ENCODE measurements at regions not wholly inside any gene's neighbourhood (a gene's known extent, or its start where the extent isn't known, plus 50 kb on each side); places are given as distances from the start of the nearest gene placed in this dataset.

DNA sequence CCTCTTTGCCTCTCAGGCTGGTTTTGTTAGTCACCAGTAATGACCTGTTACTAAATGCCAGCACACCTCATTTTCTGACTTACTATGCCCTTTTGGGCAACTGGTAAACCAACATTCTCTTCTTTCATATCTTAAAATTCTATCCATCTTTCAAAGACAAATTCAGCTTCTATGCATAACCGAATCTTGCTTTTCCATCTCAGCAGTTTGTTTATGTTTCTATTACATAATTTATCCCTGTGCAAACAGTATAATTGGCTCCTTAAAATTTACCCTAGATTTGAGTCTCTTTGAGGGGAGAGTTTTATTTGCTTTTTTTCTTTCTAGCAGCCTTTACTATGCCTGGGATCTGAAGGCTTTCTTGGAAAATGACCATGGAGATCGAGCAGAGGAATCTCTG is 58.5 kb upstream of the SIPA1L2 start:
- TF ChIP-seq, protein P1, sequence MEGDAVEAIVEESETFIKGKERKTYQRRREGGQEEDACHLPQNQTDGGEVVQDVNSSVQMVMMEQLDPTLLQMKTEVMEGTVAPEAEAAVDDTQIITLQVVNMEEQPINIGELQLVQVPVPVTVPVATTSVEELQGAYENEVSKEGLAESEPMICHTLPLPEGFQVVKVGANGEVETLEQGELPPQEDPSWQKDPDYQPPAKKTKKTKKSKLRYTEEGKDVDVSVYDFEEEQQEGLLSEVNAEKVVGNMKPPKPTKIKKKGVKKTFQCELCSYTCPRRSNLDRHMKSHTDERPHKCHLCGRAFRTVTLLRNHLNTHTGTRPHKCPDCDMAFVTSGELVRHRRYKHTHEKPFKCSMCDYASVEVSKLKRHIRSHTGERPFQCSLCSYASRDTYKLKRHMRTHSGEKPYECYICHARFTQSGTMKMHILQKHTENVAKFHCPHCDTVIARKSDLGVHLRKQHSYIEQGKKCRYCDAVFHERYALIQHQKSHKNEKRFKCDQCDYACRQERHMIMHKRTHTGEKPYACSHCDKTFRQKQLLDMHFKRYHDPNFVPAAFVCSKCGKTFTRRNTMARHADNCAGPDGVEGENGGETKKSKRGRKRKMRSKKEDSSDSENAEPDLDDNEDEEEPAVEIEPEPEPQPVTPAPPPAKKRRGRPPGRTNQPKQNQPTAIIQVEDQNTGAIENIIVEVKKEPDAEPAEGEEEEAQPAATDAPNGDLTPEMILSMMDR (conservative IDR thresholded peaks at IDR 0.05): no peak
- H3K27ac Mint-ChIP-seq (ENCODE audit: unreplicated experiment): no peak overlapping the region
- H3K4me3 Mint-ChIP-seq: no peak overlapping the region
- H3K27me3 Mint-ChIP-seq (ENCODE audit: low read depth): peaks cover 3% of the 10 kb centered on the region
- no peaks in the 10 kb centered on the region for H3K9me3 Mint-ChIP-seq
- no peaks in the 10 kb centered on the region for H3K36me3 Mint-ChIP-seq (ENCODE audit: low read depth)
- DNase-seq (ENCODE audit: low read depth, low spot score): no peak
- H3K4me1 Mint-ChIP-seq: no peaks in the 10 kb centered on the region

DNA sequence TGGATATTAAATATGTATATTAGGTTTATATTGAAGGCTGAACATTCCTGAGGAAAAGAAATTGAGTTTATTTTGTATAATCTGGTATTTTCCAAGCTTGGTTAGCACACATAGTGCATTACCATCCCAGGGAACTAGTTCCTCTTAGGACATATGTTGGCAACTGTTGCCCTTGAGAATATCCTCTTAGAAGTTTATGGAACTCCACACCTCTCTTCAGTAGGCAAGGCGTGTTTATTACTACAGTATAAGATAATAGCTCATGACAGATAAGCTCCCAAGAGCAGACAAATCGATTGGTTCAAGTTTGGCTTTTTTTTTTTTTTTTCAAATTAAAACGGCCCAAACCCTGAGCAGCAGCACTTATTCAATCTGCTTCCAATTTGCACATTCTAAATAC is 59.8 kb upstream of the SIPA1L2 start:
- H3K4me3 Mint-ChIP-seq: no peak overlapping the region
- H3K27me3 Mint-ChIP-seq (ENCODE audit: low read depth): peaks cover 3% of the 10 kb centered on the region
- no peak for DNase-seq (ENCODE audit: low read depth, low spot score)
- no peaks in the 10 kb centered on the region for H3K4me1 Mint-ChIP-seq
- TF ChIP-seq, protein P1 (conservative IDR thresholded peaks at IDR 0.05): no peak
- H3K36me3 Mint-ChIP-seq (ENCODE audit: low read depth): no peaks in the 10 kb centered on the region
- no peaks in the 10 kb centered on the region for H3K9me3 Mint-ChIP-seq
- no peak overlapping the region for H3K27ac Mint-ChIP-seq (ENCODE audit: unreplicated experiment)

DNA sequence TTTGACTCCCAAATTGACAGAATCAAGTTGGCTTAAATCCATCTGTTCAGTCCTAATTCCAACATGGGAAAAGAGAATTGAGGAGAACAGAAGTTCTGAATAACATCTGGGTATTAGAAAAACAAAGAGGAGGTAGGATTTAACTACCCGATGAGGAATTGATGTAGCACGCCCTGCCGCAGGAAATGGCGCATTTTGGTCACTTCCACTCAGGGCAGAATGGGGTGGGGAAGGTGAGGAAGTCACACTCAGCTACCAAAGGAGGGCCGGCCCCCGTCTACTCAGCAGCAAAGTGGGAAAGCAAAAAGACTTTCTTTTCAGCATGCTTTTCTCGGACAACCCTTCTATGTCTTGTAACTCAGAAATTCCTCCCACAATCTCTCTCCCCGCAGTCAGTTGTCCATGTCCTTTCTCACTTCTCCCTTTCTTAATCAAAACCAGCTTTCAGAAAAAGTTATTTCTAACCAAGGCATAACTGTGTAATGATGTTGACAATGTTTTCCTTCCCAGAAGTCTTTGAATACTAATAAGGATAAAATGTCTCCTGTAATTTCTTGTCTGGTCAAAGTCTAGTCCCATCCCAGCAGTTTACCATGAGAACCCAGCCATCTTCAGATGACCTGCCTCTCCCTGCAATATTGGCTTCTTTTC is 60.5 kb upstream of the SIPA1L2 start:
- Mint-ChIP-seq H3K27ac (ENCODE audit: unreplicated experiment) (no peak overlapping the region), H3K9me3 (no peaks in the 10 kb centered on the region), H3K27me3 (ENCODE audit: low read depth) (peaks cover 3% of the 10 kb centered on the region), H3K4me1 (no peaks in the 10 kb centered on the region), H3K4me3 (no peak overlapping the region), H3K36me3 (ENCODE audit: low read depth) (no peaks in the 10 kb centered on the region)
- TF ChIP-seq, protein P1 (conservative IDR thresholded peaks at IDR 0.05): no peak
- no peak for DNase-seq (ENCODE audit: low read depth, low spot score)

DNA sequence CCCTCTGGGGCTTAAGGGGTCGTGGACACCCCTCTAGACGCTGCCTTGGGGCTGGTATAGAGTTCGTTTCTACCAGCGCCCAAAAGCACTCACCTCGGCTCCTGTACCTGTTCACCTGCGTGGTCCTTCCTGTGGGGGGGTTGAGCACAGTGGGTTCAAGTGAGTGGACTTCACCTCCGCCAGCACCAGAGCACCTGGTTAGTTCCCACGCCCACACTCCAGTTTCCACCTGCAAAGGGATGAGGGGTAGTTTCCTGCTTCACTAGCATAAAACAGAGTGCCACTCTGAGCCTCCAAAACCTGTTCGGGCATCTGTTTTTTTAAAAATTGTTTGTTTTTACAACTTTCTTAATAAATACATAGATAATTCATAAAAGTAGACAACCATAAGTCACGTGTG is 64.5 kb upstream of the SIPA1L2 start:
- no peak overlapping the region for H3K4me3 Mint-ChIP-seq
- H3K27ac Mint-ChIP-seq (ENCODE audit: unreplicated experiment): no peak overlapping the region
- no peak for DNase-seq (ENCODE audit: low read depth, low spot score)
- H3K27me3 Mint-ChIP-seq (ENCODE audit: low read depth): peaks cover 3% of the 10 kb centered on the region
- no peaks in the 10 kb centered on the region for H3K36me3 Mint-ChIP-seq (ENCODE audit: low read depth)
- TF ChIP-seq, protein P1 (conservative IDR thresholded peaks at IDR 0.05): no peak
- no peaks in the 10 kb centered on the region for H3K9me3 Mint-ChIP-seq
- peaks cover 15% of the 10 kb centered on the region for H3K4me1 Mint-ChIP-seq

DNA sequence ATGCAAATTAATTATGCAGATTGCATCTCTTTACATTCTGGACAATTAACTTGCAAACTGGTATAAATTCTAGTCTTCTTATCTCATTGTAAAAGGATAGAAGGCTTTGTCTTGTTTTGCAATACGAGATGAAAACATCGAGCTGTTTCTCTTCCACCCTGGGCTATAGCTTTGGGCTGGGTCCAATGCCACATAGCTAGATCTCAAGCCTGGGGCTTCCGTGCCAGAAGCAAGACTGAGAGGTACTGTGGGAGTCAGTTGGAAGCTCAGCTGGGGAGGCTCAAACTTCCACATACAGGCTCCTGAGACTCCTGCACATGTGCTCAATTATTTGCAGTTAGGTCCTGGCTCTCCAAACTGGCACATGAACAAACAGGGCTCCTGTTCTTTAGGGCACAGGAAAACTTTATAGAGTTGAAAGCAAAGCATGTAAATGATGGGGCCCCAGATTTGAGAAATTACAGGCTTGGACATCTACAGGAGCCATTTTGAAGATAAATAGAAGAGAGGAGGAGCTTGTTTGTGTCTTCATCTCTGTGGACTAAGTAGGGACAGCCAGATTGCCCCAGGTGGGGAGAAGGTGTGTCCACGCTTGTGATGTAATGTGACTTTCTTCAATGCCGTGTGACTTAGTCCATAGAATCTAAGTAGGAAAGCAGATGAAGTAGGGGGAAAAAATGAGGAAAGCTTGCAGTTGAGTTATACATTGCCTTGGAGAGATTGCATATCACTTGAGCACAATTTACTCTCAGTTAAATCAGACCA is 65.9 kb upstream of the SIPA1L2 start:
- no peaks in the 10 kb centered on the region for H3K36me3 Mint-ChIP-seq (ENCODE audit: low read depth)
- no peaks in the 10 kb centered on the region for H3K9me3 Mint-ChIP-seq
- TF ChIP-seq, protein P1 (conservative IDR thresholded peaks at IDR 0.05): no peak
- peaks cover 15% of the 10 kb centered on the region for H3K4me1 Mint-ChIP-seq
- no peak overlapping the region for H3K4me3 Mint-ChIP-seq
- peaks cover 3% of the 10 kb centered on the region for H3K27me3 Mint-ChIP-seq (ENCODE audit: low read depth)
- no peak for DNase-seq (ENCODE audit: low read depth, low spot score)
- no peak overlapping the region for H3K27ac Mint-ChIP-seq (ENCODE audit: unreplicated experiment)

Data from neural crest cell (in vitro differentiated cells).